Endodermal cell (in vitro differentiated cells): ENCODE measurements at regions not wholly inside any gene's neighbourhood (a gene's known extent, or its start where the extent isn't known, plus 50 kb on each side); places are given as distances from the start of the nearest gene placed in this dataset.

ENCODE experiments used
- DNase-seq: peaks from one replicate; pipeline ENCODE4 v3.0.0-alpha.2; 2017
- H3K27ac ChIP-seq: 2 replicates; pipeline ENCODE4 v1.5.1; 2013; ENCODE audit warnings: mild to moderate bottlenecking, low read depth, low read length, moderate library complexity
- H3K27me3 ChIP-seq: 2 replicates; pipeline ENCODE4 v1.6.1; 2013; ENCODE audit warnings: mild to moderate bottlenecking, low read length, moderate library complexity; ENCODE audit not compliant: insufficient read depth, control insufficient read depth, poor library complexity, severe bottlenecking
- H3K36me3 ChIP-seq: 2 replicates; pipeline ENCODE4 v1.7.0; 2013; ENCODE audit warnings: mild to moderate bottlenecking, low read length, moderate library complexity; ENCODE audit not compliant: control insufficient read depth, insufficient read depth
- H3K4me1 ChIP-seq: one replicate; pipeline ENCODE4 v1.7.0; 2013; ENCODE audit warnings: low read length; ENCODE audit not compliant: control insufficient read depth, insufficient read depth
- H3K4me3 ChIP-seq: 2 replicates; pipeline ENCODE4 v1.5.1; 2013; ENCODE audit warnings: mild to moderate bottlenecking, low read length, moderate library complexity
- H3K9ac ChIP-seq: 2 replicates; pipeline ENCODE4 v1.6.1; 2013; ENCODE audit warnings: mild to moderate bottlenecking, low read length, moderate library complexity; ENCODE audit not compliant: poor library complexity, severe bottlenecking; ENCODE audit errors: extremely low read depth
- H3K9me3 ChIP-seq: 2 replicates; pipeline ENCODE4 v1.6.1; 2013; ENCODE audit warnings: mild to moderate bottlenecking, low read length, moderate library complexity; ENCODE audit not compliant: control insufficient read depth
- H3K27ac Mint-ChIP-seq: 2 replicates; pipeline ENCODE4 v1.8.0; 2020; ENCODE audit warnings: mixed read lengths
- H3K27me3 Mint-ChIP-seq: 2 replicates; pipeline ENCODE4 v1.8.0; 2021; ENCODE audit warnings: mild to moderate bottlenecking, mixed read lengths; ENCODE audit not compliant: insufficient read depth
- H3K36me3 Mint-ChIP-seq: 2 replicates; pipeline ENCODE4 v1.8.0; 2020; ENCODE audit warnings: low read depth, mixed read lengths
- H3K4me1 Mint-ChIP-seq: 2 replicates; pipeline ENCODE4 v1.8.0; 2020; ENCODE audit warnings: mixed read lengths
- H3K4me3 Mint-ChIP-seq: 2 replicates; pipeline ENCODE4 v1.8.0; 2020; ENCODE audit warnings: mild to moderate bottlenecking, moderate library complexity, mixed read lengths
- H3K9me3 Mint-ChIP-seq: 2 replicates; pipeline ENCODE4 v1.8.0; 2020; ENCODE audit warnings: mild to moderate bottlenecking, mixed read lengths
- WGBS, 2 experiments: methylation state at CpG; one replicate each; pipeline versions ENCODE4 v1.1.5 to v1.1.7; 2013; ENCODE audit warnings: missing lambda C conversion rate in 2 of 2, mixed read lengths in 1 of 2; ENCODE audit not compliant: insufficient coverage in 1 of 2, insufficient read length in 1 of 2; 5-methylcytosine and 5-hydroxymethylcytosine counted together
- TF ChIP-seq, protein P1 (sequence below): fragments of 200-600 bp; sonication (generic); conservative IDR thresholded peaks from 2 replicates; pipeline ENCODE4 v1.5.0; 2021; ENCODE audit warnings: antibody characterized with exemption, mild to moderate bottlenecking

DNA sequence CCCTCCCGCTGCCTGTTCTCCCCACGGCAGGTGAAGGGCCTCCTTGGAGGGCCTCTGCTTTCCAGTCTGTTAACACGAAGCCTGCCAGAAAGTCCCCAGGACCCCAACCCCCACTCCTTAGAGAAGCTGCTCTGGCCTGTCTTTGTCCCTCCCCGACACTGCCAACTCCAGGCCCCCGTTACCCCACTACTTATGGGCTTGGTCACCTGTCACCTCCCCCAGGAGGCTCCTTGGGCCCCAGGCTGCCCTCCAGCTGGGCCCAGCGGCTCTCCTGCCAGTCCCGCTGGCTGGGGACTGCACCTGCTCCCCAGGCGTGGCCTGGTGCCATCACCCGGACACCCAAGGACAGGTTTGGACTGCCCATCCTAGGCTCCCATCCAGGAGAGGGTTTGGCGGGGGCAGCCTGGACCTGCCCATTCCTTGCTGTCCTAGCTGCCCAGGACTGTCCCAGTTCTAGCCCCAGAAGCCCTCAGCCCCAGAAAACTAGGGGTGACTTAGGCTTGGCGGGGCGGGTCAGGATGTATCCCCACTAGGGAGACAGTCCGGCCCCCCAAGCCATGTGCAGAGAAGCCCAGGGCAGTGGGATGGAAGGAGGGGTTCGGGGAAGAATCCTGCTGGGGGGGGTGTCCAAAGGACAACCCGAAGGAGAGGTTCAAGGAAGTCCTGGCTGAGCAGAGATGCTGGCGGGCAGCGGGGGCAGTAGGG is 155.7 kb upstream of the C14orf180 start:
- peaks cover 3% of the 10 kb centered on the region for H3K4me1 Mint-ChIP-seq
- H3K4me3 Mint-ChIP-seq: no peak overlapping the region
- no peaks in the 10 kb centered on the region for H3K36me3 Mint-ChIP-seq
- H3K36me3 ChIP-seq: no peaks in the 10 kb centered on the region
- peak; percentile 26 for DNase-seq
- TF ChIP-seq, protein P1, sequence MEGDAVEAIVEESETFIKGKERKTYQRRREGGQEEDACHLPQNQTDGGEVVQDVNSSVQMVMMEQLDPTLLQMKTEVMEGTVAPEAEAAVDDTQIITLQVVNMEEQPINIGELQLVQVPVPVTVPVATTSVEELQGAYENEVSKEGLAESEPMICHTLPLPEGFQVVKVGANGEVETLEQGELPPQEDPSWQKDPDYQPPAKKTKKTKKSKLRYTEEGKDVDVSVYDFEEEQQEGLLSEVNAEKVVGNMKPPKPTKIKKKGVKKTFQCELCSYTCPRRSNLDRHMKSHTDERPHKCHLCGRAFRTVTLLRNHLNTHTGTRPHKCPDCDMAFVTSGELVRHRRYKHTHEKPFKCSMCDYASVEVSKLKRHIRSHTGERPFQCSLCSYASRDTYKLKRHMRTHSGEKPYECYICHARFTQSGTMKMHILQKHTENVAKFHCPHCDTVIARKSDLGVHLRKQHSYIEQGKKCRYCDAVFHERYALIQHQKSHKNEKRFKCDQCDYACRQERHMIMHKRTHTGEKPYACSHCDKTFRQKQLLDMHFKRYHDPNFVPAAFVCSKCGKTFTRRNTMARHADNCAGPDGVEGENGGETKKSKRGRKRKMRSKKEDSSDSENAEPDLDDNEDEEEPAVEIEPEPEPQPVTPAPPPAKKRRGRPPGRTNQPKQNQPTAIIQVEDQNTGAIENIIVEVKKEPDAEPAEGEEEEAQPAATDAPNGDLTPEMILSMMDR: no peak
- H3K9me3 Mint-ChIP-seq: no peaks in the 10 kb centered on the region
- H3K27me3 ChIP-seq: no peaks in the 10 kb centered on the region
- H3K27me3 Mint-ChIP-seq: no peaks in the 10 kb centered on the region
- no peak overlapping the region for H3K27ac ChIP-seq
- H3K27ac Mint-ChIP-seq: no peak overlapping the region
- H3K4me1 ChIP-seq: no peaks in the 10 kb centered on the region
- H3K9ac ChIP-seq: no peak overlapping the region
- H3K9me3 ChIP-seq: no peaks in the 10 kb centered on the region
- WGBS, 2 experiments: 88 to 92% methylated on average over 5 to 17 of the region's 17 CpGs
- H3K4me3 ChIP-seq: no peak overlapping the region

- H3K27ac ChIP-seq: no peak overlapping the region
- no peaks in the 10 kb centered on the region for H3K36me3 ChIP-seq
- TF ChIP-seq, protein P1: no peak
- no peaks in the 10 kb centered on the region for H3K9me3 Mint-ChIP-seq
- H3K4me1 Mint-ChIP-seq: no peaks in the 10 kb centered on the region
- no peak overlapping the region for H3K4me3 ChIP-seq
- 86 to 87% methylated on average over 17 to 24 of the region's 24 CpGs for WGBS, 2 experiments
- H3K27me3 Mint-ChIP-seq: no peaks in the 10 kb centered on the region
- DNase-seq: peak; percentile 44
- no peaks in the 10 kb centered on the region for H3K9me3 ChIP-seq
- no peak overlapping the region for H3K4me3 Mint-ChIP-seq
- H3K27me3 ChIP-seq: no peaks in the 10 kb centered on the region
- H3K27ac Mint-ChIP-seq: no peak overlapping the region
- no peaks in the 10 kb centered on the region for H3K36me3 Mint-ChIP-seq
- H3K9ac ChIP-seq: no peak overlapping the region
- no peaks in the 10 kb centered on the region for H3K4me1 ChIP-seq
Observed at GRCh38 chr14:104424406-104425072, 155.0 kb upstream of the C14orf180 start.

- Mint-ChIP-seq H3K4me3 (no peak overlapping the region), H3K27ac (no peak overlapping the region), H3K4me1 (no peaks in the 10 kb centered on the region), H3K27me3 (no peaks in the 10 kb centered on the region), H3K36me3 (no peaks in the 10 kb centered on the region), H3K9me3 (no peaks in the 10 kb centered on the region)
- no peaks in the 10 kb centered on the region for H3K27me3 ChIP-seq
- no peaks in the 10 kb centered on the region for H3K9me3 ChIP-seq
- H3K4me3 ChIP-seq: no peak overlapping the region
- no peak overlapping the region for H3K9ac ChIP-seq
- DNase-seq: peak; percentile 36
- H3K36me3 ChIP-seq: no peaks in the 10 kb centered on the region
- 89 to 95% methylated on average over 10 to 16 of the region's 16 CpGs for WGBS, 2 experiments
- TF ChIP-seq, protein P1: no peak
- no peak overlapping the region for H3K27ac ChIP-seq
- no peaks in the 10 kb centered on the region for H3K4me1 ChIP-seq
Observed at GRCh38 chr14:104425171-104425681, 154.3 kb upstream of the C14orf180 start.
